Peyer's patch (tissue), 4 donors: ENCODE measurements at regions not wholly inside any gene's neighbourhood (a gene's known extent, or its start where the extent isn't known, plus 50 kb on each side); places are given as distances from the start of the nearest gene placed in this dataset.
A peak's percentile ranks its signal among the peaks of the same experiment; 100 is the strongest.

Source experiments
- DNase-seq, 3 donors: peaks; one replicate each; pipeline ENCODE4 v3.0.0-alpha.2; 2017 to 2019
- H3K27ac ChIP-seq, 4 donors: fragments of 200-600 bp; sonication (generic); one replicate each; pipeline ENCODE4 v1.5.1; 2016 to 2019
- H3K27me3 ChIP-seq, 2 donors: fragments of 200-600 bp; sonication (generic); one replicate each; pipeline ENCODE4 v1.5.1; 2019
- H3K36me3 ChIP-seq, 3 donors: fragments of 200-600 bp; sonication (generic); one replicate each; pipeline ENCODE4 v1.5.1; 2016 to 2019
- H3K4me1 ChIP-seq, 4 donors: fragments of 200-600 bp; sonication (generic); one replicate each; pipeline ENCODE4 v1.5.1; 2016 to 2019
- H3K4me3 ChIP-seq, 4 donors: fragments of 200-600 bp; sonication (generic); 1 replicate in 3 of 4; 2 replicates in 1 of 4; pipeline ENCODE4 v1.5.1; 2016 to 2019; ENCODE audit warnings: mild to moderate bottlenecking in 1 of 4
- H3K9me3 ChIP-seq, 4 donors: fragments of 200-600 bp; sonication (generic); one replicate each; pipeline ENCODE4 v1.5.1; 2016 to 2019; ENCODE audit warnings: mild to moderate bottlenecking in 1 of 4
- CTCF ChIP-seq, 6 experiments: fragments of 450-650 bp in 4 of 6; fragments of 200-600 bp in 2 of 6; sonication (generic) in 1 of 6; IDR thresholded peaks; one replicate each; pipeline ENCODE4 v1.5.1; 2017 to 2019; ENCODE audit warnings: antibody characterized with exemption in 6 of 6, mild to moderate bottlenecking in 3 of 6, moderate library complexity in 1 of 6
- POLR2A ChIP-seq, 2 donors: fragments of 450-650 bp; IDR thresholded peaks; one replicate each; pipeline ENCODE4 v1.5.1; 2017; ENCODE audit warnings: antibody characterized with exemption in 2 of 2, mild to moderate bottlenecking in 2 of 2, moderate library complexity in 2 of 2

GRCh38 chr18:60096428-60096827 is 196.6 kb downstream of the PMAIP1 start:
- Histone ChIP-seq H3K27me3 (no peaks in the 10 kb centered on the region), H3K27ac (no peak overlapping the region), H3K9me3 (no peaks in the 10 kb centered on the region), H3K4me1 (no peaks in the 10 kb centered on the region), H3K4me3 (no peak overlapping the region), H3K36me3 (no peaks in the 10 kb centered on the region)
- TF ChIP-seq POLR2A (IDR thresholded peaks at IDR 0.05) = no peak
- TF ChIP-seq CTCF (IDR thresholded peaks at IDR 0.05) = no peak
- DNase-seq = no peak

GRCh38 chr18:60092073-60092472 is 192.3 kb downstream of the PMAIP1 start:
- Histone ChIP-seq H3K9me3 (no peaks in the 10 kb centered on the region), H3K27me3 (no peaks in the 10 kb centered on the region), H3K4me1 (no peaks in the 10 kb centered on the region), H3K27ac (no peak overlapping the region), H3K4me3 (no peak overlapping the region), H3K36me3 (no peaks in the 10 kb centered on the region)
- no peak for TF ChIP-seq POLR2A (IDR thresholded peaks at IDR 0.05)
- no peak for TF ChIP-seq CTCF (IDR thresholded peaks at IDR 0.05)
- DNase-seq = no peak

GRCh38 chr18:60090170-60090569 is 190.4 kb downstream of the PMAIP1 start:
- TF ChIP-seq CTCF (IDR thresholded peaks at IDR 0.05) = peak in 1 of 6 experiments; percentile 27
- TF ChIP-seq POLR2A (IDR thresholded peaks at IDR 0.05) = no peak
- H3K27me3 ChIP-seq = no peaks in the 10 kb centered on the region
- H3K9me3 ChIP-seq = no peaks in the 10 kb centered on the region
- no peak for DNase-seq
- H3K36me3 ChIP-seq = no peaks in the 10 kb centered on the region
- H3K27ac ChIP-seq = no peak overlapping the region
- H3K4me3 ChIP-seq = no peak overlapping the region
- no peaks in the 10 kb centered on the region for H3K4me1 ChIP-seq

- no peak for DNase-seq
- Histone ChIP-seq H3K4me1 (no peaks in the 10 kb centered on the region), H3K27ac (no peak overlapping the region), H3K36me3 (no peaks in the 10 kb centered on the region), H3K4me3 (no peak overlapping the region), H3K27me3 (no peaks in the 10 kb centered on the region), H3K9me3 (no peaks in the 10 kb centered on the region)
- TF ChIP-seq CTCF (IDR thresholded peaks at IDR 0.05) = no peak
- no peak for TF ChIP-seq POLR2A (IDR thresholded peaks at IDR 0.05)
These were observed 183.0 kb downstream of the PMAIP1 start for GRCh38 chr18:60082790-60083189.

- H3K4me1 ChIP-seq = no peaks in the 10 kb centered on the region
- TF ChIP-seq CTCF (IDR thresholded peaks at IDR 0.05) = no peak
- no peak for TF ChIP-seq POLR2A (IDR thresholded peaks at IDR 0.05)
- no peaks in the 10 kb centered on the region for H3K9me3 ChIP-seq
- no peaks in the 10 kb centered on the region for H3K27me3 ChIP-seq
- DNase-seq = no peak
- no peak overlapping the region for H3K27ac ChIP-seq
- no peaks in the 10 kb centered on the region for H3K36me3 ChIP-seq
- H3K4me3 ChIP-seq = no peak overlapping the region
These were observed 182.5 kb downstream of the PMAIP1 start for GRCh38 chr18:60082282-60082681.

- H3K4me3 ChIP-seq = no peak overlapping the region
- H3K27ac ChIP-seq = no peak overlapping the region
- H3K36me3 ChIP-seq = no peaks in the 10 kb centered on the region
- TF ChIP-seq CTCF (IDR thresholded peaks at IDR 0.05) (no peak), POLR2A (IDR thresholded peaks at IDR 0.05) (no peak)
- H3K9me3 ChIP-seq = no peaks in the 10 kb centered on the region
- H3K4me1 ChIP-seq = no peaks in the 10 kb centered on the region
- no peaks in the 10 kb centered on the region for H3K27me3 ChIP-seq
- no peak for DNase-seq
These were observed 175.7 kb downstream of the PMAIP1 start for GRCh38 chr18:60075477-60075876.
